Tibial nerve (tissue), 4 donors: ENCODE measurements at regions not wholly inside any gene's neighbourhood (a gene's known extent, or its start where the extent isn't known, plus 50 kb on each side); places are given as distances from the start of the nearest gene placed in this dataset.

Experiments used
- DNase-seq, 2 donors: peaks; one replicate each; pipeline ENCODE4 v3.0.0-alpha.2; 2019; ENCODE audit warnings: low spot score in 2 of 2
- H3K27ac ChIP-seq, 4 donors: fragments of 200-600 bp; sonication (generic) in 3 of 4; one replicate each; pipeline ENCODE4 v1.5.1; 2017 to 2019; ENCODE audit warnings: mild to moderate bottlenecking in 1 of 4
- H3K27me3 ChIP-seq, 2 donors: fragments of 200-600 bp; sonication (generic) in 1 of 2; one replicate each; pipeline versions ENCODE4 v1.5.1 to v1.6.0; 2017 to 2019
- H3K36me3 ChIP-seq, 3 donors: fragments of 200-600 bp; sonication (generic); one replicate each; pipeline ENCODE4 v1.5.1; 2018 to 2019
- H3K4me1 ChIP-seq, 4 donors: fragments of 200-600 bp; sonication (generic) in 3 of 4; one replicate each; pipeline ENCODE4 v1.5.1; 2017 to 2019
- H3K4me3 ChIP-seq, 4 donors: fragments of 200-600 bp; sonication (generic) in 3 of 4; one replicate each; pipeline ENCODE4 v1.5.1; 2017 to 2019; ENCODE audit warnings: mild to moderate bottlenecking in 1 of 4, moderate library complexity in 1 of 4
- H3K9me3 ChIP-seq, 4 donors: fragments of 200-600 bp; sonication (generic) in 3 of 4; one replicate each; pipeline ENCODE4 v1.5.1; 2017 to 2019
- EP300 ChIP-seq, 2 donors: sonication (generic); formaldehyde crosslinking; IDR thresholded peaks; one replicate each; pipeline ENCODE4 v1.6.1; 2017; ENCODE audit warnings: antibody characterized with exemption in 2 of 2, mild to moderate bottlenecking in 1 of 2
- POLR2A ChIP-seq, 2 donors: fragments of 450-650 bp; IDR thresholded peaks; one replicate each; pipeline ENCODE4 v1.6.1; 2017; ENCODE audit warnings: antibody characterized with exemption in 2 of 2, mild to moderate bottlenecking in 2 of 2, moderate library complexity in 2 of 2
- WGBS, 2 donors: methylation state at CpG; one replicate each; pipeline ENCODE4 v1.1.5; 2018; 5-methylcytosine and 5-hydroxymethylcytosine counted together
- TF ChIP-seq, protein P1 (sequence below), 5 experiments: fragments of 200-600 bp in 3 of 5; fragments of 450-650 bp in 2 of 5; sonication (generic) in 3 of 5; IDR thresholded peaks; one replicate each; pipeline ENCODE4 v1.5.1; 2016 to 2019; ENCODE audit warnings: antibody characterized with exemption in 5 of 5, mild to moderate bottlenecking in 3 of 5, moderate library complexity in 2 of 5

DNA sequence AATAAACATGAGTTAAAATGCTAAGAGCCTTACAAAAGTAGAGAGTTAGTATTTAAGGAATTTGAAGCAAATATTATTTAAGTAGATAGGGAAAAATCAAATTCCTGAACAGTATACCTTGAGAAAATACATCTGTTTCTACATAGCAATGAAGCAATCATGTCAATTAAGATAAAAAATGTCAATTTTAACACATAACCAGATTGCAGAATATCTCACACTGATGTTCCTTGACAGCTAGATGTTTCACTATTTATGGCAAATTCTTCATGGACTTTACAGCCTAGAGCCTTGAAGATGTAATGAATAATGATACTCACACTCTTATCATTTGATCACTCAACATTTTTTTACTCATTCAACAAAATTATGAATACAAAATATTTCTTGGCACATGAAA lies 708.2 kb upstream of the PTPRD start:
- H3K4me3 ChIP-seq, result no peak overlapping the region
- no peaks in the 10 kb centered on the region for H3K4me1 ChIP-seq
- no peaks in the 10 kb centered on the region for H3K36me3 ChIP-seq
- no peak overlapping the region for H3K27ac ChIP-seq
- TF ChIP-seq POLR2A (IDR thresholded peaks at IDR 0.05) (no peak), EP300 (IDR thresholded peaks at IDR 0.05) (no peak)
- TF ChIP-seq, protein P1, sequence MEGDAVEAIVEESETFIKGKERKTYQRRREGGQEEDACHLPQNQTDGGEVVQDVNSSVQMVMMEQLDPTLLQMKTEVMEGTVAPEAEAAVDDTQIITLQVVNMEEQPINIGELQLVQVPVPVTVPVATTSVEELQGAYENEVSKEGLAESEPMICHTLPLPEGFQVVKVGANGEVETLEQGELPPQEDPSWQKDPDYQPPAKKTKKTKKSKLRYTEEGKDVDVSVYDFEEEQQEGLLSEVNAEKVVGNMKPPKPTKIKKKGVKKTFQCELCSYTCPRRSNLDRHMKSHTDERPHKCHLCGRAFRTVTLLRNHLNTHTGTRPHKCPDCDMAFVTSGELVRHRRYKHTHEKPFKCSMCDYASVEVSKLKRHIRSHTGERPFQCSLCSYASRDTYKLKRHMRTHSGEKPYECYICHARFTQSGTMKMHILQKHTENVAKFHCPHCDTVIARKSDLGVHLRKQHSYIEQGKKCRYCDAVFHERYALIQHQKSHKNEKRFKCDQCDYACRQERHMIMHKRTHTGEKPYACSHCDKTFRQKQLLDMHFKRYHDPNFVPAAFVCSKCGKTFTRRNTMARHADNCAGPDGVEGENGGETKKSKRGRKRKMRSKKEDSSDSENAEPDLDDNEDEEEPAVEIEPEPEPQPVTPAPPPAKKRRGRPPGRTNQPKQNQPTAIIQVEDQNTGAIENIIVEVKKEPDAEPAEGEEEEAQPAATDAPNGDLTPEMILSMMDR (IDR thresholded peaks at IDR 0.05), result no peak
- no peaks in the 10 kb centered on the region for H3K9me3 ChIP-seq
- DNase-seq, result no peak
- no peaks in the 10 kb centered on the region for H3K27me3 ChIP-seq

DNA sequence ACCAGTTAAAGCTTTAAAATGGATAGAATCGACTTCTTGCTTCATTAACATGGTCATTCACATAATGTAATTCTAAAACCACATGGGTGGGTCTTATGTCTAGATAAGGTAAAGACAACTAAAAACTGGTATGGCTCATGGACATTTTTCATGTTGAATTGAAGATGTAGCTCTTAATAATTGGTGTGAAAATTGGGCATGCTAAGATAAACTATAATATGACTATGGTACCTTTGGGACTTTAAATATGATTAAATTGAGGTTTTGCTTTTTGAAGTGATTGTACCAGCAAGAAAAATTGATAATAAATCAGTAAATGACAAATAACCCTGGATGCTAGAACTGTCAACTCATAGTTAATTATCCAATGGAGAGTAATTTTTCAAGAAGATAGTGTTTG lies 710.7 kb upstream of the PTPRD start:
- no peaks in the 10 kb centered on the region for H3K9me3 ChIP-seq
- no peaks in the 10 kb centered on the region for H3K36me3 ChIP-seq

DNA sequence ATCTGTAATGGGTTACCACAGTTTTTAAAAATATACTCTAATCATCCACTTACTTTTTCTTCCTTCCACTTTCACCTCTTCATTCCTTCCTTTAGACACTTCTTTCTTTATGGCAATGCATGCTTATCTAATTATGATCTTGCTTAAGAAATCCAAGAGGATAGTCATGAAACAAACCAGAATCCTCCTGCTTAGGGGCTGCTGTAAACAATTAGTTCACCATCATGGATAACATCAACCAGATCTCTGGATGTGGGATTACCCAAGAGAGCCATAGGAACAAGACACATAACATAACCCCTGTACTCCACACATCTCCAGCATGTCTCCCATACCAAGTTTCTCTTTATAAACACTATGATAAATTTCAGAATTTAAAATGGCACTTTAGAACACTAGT lies 713.4 kb upstream of the PTPRD start:
- DNase-seq, result no peak
- Histone ChIP-seq H3K4me1 (no peaks in the 10 kb centered on the region), H3K36me3 (no peaks in the 10 kb centered on the region), H3K27me3 (no peaks in the 10 kb centered on the region), H3K27ac (no peak overlapping the region), H3K4me3 (no peak overlapping the region), H3K9me3 (no peaks in the 10 kb centered on the region)
- TF ChIP-seq POLR2A (IDR thresholded peaks at IDR 0.05) (no peak), EP300 (IDR thresholded peaks at IDR 0.05) (no peak)
- TF ChIP-seq, protein P1 (IDR thresholded peaks at IDR 0.05), result no peak

More for the DNA sequence above, 710.7 kb upstream of the PTPRD start:
- no peak for DNase-seq
- Histone ChIP-seq H3K27me3 (no peaks in the 10 kb centered on the region), H3K4me3 (no peak overlapping the region), H3K27ac (no peak overlapping the region), H3K4me1 (no peaks in the 10 kb centered on the region)
- WGBS, 2 donors, result 74 to 92% methylated on average over 1 of the region's 1 CpG
- TF ChIP-seq, protein P1 (IDR thresholded peaks at IDR 0.05), result no peak
- no peak for TF ChIP-seq POLR2A (IDR thresholded peaks at IDR 0.05)
- no peak for TF ChIP-seq EP300 (IDR thresholded peaks at IDR 0.05)

DNA sequence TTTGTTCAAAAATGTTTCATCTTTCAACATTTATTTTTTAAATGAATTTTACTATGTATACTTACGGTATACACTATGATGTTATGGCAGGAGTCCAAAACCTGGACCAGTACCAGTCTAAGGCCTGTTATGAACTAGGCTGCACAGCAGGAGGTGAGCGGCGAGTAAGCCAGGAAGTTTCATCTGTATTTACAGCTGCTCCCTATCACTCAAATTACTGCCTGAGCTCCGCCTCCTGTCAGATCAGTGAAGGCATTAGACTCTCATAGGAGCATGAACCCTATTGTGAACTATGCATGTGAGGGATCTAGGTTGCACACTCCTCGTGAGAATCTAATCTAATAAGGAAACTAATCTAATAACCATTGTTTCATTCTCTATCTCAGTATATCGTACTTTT lies 715.5 kb upstream of the PTPRD start:
- 66 to 70% methylated on average over 6 of the region's 6 CpGs for WGBS, 2 donors
- Histone ChIP-seq H3K4me3 (no peak overlapping the region), H3K36me3 (no peaks in the 10 kb centered on the region), H3K27ac (no peak overlapping the region), H3K4me1 (no peaks in the 10 kb centered on the region), H3K27me3 (no peaks in the 10 kb centered on the region), H3K9me3 (no peaks in the 10 kb centered on the region)
- TF ChIP-seq, protein P1 (IDR thresholded peaks at IDR 0.05), result no peak
- TF ChIP-seq POLR2A (IDR thresholded peaks at IDR 0.05) (no peak), EP300 (IDR thresholded peaks at IDR 0.05) (no peak)
- no peak for DNase-seq

DNA sequence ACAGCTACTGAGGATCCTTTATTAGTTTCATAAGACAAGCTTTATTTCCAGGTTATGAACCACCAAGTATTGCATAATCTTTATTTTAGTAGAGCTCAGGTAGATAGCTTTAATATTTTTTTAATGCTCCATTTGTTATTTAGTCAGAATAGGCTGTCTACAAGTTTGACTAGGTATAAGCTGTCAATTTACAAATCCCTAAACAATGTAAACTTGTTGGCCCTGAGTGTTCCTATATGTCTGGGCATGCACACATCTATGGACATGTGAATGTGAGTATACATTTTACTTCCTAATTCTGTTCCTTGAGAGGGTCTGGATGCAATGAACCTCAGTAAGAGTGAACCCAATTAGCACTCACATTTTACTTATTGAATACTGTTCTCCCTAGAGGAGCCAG lies 722.2 kb upstream of the PTPRD start:
- Histone ChIP-seq H3K36me3 (no peaks in the 10 kb centered on the region), H3K27me3 (no peaks in the 10 kb centered on the region), H3K4me1 (no peaks in the 10 kb centered on the region), H3K4me3 (no peak overlapping the region), H3K27ac (no peak overlapping the region), H3K9me3 (no peaks in the 10 kb centered on the region)
- TF ChIP-seq EP300 (IDR thresholded peaks at IDR 0.05), result no peak
- TF ChIP-seq, protein P1 (IDR thresholded peaks at IDR 0.05), result no peak
- no peak for TF ChIP-seq POLR2A (IDR thresholded peaks at IDR 0.05)
- DNase-seq, result no peak
